Spleen (tissue), 7 donors: ENCODE measurements at regions not wholly inside any gene's neighbourhood (a gene's known extent, or its start where the extent isn't known, plus 50 kb on each side); places are given as distances from the start of the nearest gene placed in this dataset.

Source experiments
- CTCF ChIP-seq, 11 experiments: fragments of 200-600 bp in 7 of 11; fragments of 450-650 bp in 4 of 11; sonication (generic) in 4 of 11; IDR thresholded peaks in 8 of 11; conservative IDR thresholded peaks in 3 of 11; 1 replicate in 7 of 11; 2 replicates in 4 of 11; pipeline versions ENCODE4 v1.4.0 to v1.8.0; 2016 to 2021; ENCODE audit warnings: antibody characterized with exemption in 11 of 11, inconsistent platforms in 4 of 11, mild to moderate bottlenecking in 1 of 11
- POLR2A ChIP-seq, 3 donors: fragments of 450-650 bp; IDR thresholded peaks; one replicate each; pipeline ENCODE4 v1.5.1; 2017; ENCODE audit warnings: antibody characterized with exemption in 3 of 3, mild to moderate bottlenecking in 1 of 3
- donor health status: DM: no; HTN: no; CAD: no; lungs with moderate emphysema.
- donor health status: DM: no; HTN: no; CAD: no.
- donor health status: DM: no; HTN: no; CAD: no.

- no peak for TF ChIP-seq CTCF (IDR thresholded peaks at IDR 0.05 in 8 of 11, conservative IDR thresholded peaks at IDR 0.05 in 3 of 11)
- TF ChIP-seq POLR2A (IDR thresholded peaks at IDR 0.05), result no peak
Observed at GRCh38 chr1:219989766-219990165, 56.5 kb downstream of the EPRS1 start.
